GM20431 (cell line): ENCODE measurements at regions not wholly inside any gene's neighbourhood (a gene's known extent, or its start where the extent isn't known, plus 50 kb on each side); places are given as distances from the start of the nearest gene placed in this dataset.

Experiments used
- in situ Hi-C: fragments of 300-500 bp; cut with MseI, MboI; formaldehyde crosslinking; loops from one replicate; pipeline ENCODE4 v1.15.0; 2020; ENCODE audit warnings: low sequenced_read_pairs; ENCODE audit not compliant: unreplicated experiment

DNA sequence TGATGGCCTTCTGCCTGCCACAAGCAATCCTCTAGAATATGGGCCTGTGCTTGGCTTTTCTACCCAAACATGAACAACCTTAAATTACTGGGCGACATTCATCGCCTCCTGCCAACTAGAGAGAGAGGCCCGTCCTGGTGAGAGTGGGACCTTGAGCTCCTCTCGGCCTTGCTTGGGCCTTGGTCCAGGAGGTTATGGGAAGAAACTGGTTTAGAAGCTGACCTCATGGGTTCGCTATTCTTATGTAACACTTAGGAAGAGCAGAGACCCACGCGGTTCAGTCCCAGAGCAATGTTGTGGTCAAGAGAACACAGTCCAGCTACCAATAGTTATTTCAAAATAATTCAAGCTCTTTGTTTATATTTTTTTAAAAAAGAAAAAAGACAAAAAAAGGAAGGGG is 176.3 kb upstream of the ZNF32 start:
- in situ Hi-C loops = no loop called here

DNA sequence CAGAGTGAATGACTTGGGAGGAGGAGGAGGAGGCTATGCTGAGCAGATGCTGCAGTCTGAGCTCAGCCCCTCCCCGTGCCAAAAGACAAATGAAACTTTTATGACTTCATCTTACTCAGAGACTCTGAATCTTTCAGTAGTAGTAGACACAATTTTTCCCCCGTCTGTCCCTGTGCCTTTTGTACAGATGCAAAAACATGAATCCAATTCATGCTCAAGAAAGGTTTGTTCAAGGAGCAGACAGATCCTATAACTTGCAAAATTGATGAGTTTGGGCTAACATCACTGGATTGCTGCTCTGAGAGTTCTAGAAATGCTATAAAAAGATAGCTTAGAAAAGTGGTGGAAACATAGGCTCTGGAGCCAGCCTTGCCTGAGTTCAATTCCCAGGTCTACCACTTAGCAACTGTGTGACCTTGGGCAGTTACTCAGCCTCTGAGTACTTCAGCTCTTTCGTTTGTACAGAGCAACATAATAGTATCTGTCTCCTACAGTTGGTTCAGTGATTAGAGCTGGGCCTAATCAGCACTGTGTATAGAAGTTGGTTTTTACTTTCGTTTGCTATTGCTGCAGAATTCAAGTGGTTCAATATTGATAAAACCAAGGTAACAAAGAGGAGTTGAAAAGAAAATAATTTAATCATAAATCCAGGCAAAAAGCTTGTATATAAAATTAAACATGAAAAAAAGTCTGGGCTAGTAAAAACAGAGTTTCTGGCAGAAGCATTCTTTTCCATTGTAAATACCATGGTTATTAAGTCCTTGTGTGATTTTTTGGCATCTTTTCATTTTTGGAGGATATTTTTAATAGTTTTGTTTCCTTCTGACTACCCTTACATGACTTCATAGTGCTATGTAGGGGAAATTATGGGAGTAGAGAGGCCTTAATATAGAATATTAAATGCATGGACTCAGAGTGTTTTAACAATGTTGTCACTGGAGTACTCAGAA is 174.2 kb upstream of the ZNF32 start:
- in situ Hi-C loops = no loop called here

DNA sequence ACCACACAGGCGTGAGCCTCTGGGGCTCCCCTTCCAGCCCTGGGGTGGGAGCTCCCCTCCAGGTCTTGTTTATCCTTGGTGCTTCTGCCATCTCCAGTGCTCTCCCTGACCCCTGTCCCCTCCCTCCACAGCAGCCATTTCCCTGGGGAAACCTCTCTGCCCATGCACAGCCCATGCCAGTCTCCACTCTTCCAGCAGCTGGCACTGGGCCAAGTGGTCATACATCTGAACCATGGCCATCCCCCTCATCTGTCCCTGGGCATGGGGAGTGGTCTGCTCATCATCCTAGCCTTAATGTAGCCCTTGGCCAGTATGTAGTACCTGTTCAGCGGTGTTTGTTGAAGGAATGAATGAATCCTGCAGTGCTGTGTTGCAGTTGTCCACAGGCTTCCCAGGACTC is 172.4 kb upstream of the ZNF32 start:
- in situ Hi-C loops = no loop called here

DNA sequence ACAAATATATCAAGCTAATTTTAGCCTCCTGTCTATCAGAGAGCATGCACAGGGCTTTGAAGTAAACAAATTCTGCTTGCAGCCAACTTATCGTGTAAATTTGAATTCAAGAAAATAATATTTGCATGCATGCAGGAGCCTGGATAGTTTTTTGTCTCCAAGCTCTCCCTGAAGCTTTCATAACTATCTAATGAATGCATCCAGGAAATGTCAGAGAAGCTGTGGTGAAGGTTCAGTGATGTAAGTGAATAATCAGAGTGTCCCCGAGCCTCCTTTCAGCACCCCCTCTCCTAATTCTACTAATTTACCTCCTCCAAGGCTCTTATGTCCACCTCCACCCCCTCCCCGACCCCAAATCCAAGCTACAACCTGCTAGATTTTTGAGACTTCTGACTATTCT is 172.0 kb upstream of the ZNF32 start:
- in situ Hi-C loops = no loop called here

DNA sequence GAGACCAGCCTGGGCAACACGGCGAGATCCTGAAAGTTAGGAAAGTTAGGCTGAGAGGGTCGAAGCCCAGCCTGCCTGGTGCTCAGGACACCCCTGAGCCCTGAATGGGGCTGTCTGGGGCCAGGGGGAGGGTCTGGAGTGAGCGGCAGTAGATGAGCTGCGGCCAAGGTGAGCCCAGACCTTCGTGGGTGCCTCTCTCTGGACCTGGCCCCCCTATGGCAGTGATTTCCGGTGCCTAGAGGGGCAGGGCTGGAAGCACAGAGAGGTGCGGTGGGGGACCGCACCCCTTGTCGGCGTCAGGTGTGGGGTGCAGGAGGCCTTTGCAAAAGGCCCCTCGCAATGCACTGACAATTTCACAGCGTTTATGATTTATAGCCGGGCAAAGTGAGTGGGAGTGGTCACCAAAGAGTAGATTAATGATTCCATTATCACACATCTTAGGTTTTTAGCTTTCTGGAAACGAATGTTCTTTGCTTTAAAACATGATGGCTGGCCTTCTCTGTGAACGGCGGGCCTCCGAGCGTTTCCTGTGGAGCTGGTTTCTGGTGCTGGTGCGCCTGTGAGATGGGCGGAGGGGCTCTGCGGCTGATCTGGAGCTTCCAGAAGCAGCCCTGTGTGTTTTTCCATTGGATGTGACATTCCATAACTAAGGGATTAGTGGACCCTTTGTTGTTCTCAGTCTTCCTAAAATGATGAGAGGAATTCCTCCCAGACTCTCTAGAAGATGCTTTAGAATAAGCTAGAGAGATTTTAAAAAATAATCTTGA is 171.0 kb upstream of the ZNF32 start:
- in situ Hi-C loops = no loop called here

DNA sequence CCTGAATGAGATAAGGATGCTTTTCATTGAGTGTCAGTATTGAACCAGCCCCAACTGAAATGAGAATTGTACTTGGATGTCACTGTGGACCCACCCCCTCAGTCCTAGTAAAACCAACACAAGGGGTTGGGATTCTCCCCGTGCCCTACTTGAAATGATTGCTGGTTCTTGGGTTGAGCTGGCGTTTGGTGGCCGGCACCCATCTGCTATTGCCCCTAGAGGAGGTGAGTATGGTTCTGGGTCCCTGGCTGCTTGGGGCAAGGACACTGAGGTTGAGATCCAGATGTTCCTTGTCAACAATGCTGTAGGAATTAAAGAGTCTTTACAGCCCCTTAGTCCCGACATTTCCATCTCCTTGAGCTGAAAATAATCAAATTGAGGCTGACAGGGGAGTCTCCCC is 170.0 kb upstream of the ZNF32 start:
- in situ Hi-C loops = no loop called here

DNA sequence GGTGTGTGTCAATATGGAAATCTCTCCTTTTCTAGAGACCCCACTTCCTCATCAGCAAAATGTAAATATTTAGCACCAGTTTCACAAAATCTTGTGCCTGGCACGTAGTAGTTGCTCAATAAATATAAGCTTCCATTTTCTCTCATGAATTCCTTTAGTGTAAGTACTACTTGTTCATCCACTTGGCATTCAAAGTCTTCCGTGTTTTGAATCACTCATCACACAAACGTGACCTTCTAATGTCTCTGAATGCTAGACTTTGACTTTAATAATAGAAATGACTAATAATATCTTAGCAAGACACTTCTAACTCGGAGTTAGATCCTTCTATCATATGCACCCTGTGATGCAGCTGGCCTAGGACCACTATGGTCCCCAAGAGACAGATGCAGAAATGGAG is 168.7 kb upstream of the ZNF32 start:
- in situ Hi-C loops = no loop called here

DNA sequence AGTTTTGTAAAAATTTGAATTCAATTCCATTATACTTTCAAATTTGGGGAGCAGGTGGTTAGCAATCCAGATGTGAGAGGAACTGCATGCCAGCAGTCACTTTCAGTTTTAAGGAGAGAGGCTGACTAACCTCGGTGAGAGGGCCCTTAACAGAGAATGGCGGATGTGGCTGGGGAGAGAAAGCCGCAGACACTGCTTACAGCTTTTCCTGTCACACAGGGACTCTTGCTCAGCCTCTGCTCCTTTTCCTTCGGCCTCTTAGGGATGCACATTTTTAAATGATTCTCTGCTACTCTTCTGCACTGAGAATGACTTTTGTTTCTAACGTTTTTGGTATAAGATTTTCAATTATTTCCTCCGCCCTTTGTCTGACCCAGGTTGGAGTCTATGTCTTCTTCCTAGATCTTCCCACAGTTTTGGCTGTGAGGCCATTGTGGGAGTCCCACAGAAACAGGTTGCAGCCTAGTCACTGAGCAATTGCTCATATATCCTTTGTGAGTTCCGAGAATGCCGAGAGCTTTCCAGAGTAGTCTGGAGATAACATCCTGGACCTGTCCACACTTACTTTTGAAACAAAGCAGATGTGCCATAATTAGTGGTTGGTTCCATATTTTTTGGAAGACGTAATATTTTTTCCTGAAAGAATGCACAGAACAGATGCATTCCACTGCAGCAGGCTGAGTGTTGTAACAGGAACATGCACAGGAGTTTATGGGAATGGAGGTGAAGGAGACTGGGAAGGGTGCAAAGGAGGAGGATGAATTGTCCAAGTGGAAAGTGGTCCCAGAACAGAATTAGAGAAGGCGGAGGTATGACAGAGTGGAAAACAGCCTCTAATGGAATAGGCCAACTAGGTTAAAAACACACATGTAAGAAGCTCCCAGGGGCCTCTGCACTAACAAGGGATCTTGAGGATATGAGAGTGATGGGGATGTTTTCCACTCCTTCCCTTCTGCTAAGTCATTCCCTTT is 168.0 kb upstream of the ZNF32 start:
- in situ Hi-C loops = no loop called here

DNA sequence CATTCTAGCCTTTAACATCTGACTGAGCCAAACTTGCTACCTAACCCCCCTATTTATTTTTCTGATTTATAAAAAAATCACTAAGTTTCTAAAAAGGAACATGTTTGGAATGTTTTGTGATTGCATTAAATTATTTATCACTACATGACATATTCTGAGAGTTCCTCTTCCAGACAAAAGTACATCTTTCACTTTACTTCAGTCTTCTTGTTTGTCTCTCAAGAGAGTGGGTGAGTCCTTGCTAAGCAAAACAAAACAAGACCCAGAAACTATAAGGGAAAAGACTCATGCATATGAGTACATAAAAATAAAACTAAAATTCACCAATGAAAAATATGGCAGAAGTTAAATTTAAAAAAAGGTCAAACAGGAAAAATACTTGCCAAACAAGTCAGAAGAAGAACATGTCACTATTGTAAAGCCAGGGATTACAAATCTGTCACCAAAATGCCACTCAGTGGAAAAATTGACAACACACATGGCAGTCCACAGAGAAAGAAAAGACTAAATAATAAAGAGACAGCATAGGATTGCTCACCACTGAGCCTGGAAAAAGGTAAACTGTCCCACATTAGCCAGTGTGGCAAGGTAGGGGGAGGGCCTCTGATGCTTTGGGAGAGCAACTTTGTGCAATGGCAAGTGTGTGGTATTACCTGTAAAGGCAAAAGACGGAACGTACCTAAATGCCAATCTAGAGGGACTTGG is 166.7 kb upstream of the ZNF32 start:
- in situ Hi-C loops = no loop called here

DNA sequence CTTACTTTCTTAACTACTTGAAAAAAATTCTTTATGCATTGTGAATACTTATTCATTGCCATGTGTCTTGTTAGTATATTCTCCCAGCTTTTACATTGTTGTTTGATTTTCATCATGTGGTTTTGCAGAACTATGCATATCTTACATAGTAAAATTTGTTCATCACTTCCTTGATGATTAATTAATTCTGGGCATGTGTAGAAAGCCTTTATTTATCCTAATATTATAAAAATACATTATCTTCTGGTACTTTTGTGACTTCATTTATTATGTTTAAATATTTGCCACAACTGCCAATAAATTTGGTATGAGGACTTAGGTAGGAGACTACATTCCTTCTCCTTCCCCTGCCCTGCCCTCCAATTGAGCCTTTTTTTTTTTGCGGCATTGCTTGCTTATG is 166.0 kb upstream of the ZNF32 start:
- in situ Hi-C loops = no loop called here

DNA sequence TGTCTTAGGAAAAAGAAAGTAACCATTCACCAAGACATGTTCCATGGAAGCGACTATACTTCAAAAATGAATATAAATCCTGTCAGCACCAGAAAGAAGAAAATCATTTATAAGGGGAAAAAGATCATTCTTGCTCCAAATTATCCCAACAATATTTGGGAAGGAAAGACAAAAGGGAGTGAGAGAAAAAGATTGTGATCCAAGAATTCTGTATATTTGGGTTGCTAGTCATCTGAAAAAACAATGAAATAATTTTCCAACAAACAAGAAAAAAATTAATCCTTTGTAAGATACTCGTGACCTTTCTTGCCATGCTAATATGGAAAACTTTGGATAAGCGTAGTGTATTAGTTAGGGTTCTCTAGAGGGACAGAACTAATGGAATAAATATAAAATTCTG is 163.2 kb upstream of the ZNF32 start:
- in situ Hi-C loops = no loop called here

DNA sequence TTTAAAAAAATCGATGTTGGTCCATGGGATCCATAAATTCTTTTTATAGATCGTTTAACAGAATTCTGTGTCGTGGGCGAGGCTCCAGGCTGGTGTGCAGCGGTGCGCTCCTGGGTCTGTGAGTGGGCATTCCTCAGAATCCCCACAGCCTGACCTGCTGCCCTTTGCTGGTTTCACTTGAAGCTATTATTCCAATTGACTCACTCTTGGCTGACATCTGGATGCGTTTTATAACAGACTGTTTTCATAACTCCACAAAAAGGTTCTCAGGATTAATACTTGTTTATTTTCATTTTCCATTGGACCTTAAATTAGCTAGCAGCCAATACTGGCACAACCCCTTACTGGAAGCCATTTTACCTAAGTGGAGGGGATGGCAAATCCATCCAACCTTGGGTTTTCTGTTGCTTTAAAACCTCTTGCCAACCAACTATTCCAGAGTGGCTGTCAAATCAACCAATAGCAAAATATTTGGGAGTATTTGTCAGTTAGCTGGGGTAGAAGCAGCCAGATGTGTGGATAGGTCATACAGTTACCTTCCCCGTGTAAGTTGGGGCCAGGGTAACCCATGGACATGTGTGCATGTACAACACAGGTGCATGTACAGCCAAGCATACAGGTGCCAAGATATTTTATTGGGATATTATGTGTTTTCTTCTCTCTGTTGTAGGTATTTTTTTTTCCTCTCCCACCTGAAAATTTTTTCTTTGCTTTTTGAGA is 160.7 kb upstream of the ZNF32 start:
- in situ Hi-C loops = no loop called here

DNA sequence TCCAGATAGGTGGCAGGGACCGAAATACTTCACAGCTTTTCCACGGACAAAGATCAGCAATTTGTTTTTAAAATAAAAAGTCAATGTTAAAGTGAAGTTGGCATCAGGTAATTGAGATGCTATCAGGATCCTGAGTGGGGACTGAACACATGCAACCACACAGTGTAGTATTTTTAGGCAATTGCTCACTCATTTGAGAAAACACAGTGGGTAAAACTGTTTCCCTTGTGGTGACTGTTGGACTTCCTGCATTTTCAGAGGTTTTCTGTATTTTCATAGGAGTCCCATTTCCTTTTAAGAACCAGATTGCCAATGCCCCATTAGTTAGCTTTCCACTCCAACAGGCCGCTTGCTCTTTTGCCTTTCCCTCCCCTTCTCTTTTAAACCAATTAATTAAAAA is 159.5 kb upstream of the ZNF32 start:
- in situ Hi-C loops = no loop called here

DNA sequence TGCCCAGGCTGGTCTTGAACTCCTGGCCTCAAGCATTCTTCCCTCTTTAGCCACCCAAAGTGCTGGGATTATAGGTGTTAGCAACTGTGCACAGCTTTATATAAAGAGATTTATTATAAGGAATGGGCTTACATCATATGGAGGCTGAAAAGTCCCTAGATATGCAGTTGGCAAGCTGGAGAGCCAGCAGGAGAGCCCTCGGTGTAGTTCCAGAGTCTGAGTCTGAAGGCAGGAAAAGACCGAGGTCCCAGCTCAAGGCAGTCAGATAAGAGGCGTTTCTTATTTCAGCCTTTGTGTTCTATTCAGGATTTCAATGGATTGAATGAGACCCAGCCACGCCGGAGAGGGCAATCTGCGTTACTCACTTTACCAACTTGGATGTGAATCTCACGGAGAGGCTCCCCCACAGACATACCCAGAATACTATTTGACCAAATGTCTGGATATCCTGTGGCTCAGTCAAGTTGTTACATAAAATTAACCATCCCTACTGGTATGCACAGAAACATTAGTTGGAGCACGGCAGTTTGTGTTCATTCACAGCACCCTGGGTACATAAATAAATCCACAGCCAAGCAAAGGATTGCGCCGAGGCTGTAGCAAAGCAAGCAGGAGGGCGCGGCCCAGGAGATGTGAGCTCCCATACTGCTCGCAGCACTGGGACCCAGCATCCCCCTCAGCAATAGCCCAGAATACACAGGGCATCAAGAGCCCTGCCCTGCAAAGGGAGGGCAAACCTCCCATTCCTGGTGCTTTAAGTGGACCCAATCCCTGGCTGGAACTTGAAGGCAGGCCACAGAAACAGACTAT is 158.4 kb upstream of the ZNF32 start:
- in situ Hi-C loops = no loop called here

DNA sequence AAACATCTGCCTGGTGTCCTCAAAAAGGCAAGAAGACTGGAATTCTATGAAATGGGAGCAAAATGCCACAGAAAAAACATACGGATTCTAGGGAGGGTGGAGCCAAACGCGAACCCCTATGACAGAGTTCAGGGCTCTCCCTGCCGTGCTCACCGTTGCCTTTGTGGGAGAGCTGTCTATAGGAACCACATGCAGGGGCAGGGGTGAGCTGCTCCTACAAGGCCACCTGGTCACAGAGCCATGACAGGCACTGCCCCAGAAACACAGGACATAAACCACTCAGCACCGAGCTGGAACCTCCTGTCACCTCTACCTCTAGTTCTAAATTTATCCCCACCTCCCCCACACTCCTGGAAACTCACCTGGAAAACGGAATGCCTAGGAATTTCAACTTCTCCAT is 155.1 kb upstream of the ZNF32 start:
- in situ Hi-C loops = no loop called here

DNA sequence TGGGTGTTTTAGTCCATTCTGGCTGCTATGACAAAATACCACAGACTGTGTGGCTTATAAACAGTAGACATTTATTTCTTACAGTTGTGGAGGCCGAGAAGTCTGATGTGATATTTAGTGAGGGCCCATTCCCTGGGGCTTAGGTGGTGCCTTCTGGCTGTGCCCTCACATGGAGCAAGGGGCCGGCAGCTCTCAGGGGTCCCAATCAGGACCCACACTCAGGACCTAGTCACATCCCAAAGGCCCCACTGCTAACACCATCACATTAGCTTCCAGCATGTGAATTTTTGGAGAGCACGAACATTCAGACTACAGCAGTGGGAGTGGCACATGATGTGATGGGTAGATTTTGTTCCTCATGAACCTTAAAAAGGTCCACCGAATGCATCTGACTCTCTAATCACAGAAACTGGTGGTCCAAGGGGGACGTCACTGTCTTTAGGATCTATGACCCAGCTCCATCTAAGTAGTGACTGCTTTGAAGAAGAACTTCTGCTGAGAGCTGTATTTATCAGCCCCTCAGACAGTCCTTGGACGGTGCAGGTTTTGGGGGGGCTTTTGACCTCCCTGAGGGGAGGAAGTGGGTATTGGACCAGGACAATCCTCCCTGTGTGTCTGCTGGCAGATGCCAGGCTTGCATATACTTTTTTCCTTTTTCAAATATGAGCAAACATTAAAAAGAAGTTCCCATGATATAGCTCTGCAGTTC is 154.5 kb upstream of the ZNF32 start:
- in situ Hi-C loops = no loop called here

DNA sequence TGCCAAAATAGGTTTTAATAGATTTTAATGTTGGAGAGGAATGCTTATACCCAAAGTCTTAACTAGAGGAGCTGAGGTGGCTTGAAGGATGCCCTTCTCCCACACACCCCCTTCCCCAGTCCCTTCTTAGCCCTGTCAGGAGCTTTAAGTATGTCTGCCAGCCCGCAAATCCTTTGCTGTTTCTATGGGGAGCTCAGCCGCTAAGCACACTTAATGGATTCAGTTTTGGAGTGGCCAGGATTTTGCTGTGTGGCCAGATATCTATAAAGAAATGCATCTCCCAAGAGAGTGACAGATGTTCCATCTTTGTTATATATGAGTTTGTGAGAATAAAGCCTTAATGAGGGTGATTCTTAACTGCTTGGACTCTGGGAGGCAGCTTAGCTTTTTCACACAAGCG is 152.9 kb upstream of the ZNF32 start:
- in situ Hi-C loops = no loop called here

DNA sequence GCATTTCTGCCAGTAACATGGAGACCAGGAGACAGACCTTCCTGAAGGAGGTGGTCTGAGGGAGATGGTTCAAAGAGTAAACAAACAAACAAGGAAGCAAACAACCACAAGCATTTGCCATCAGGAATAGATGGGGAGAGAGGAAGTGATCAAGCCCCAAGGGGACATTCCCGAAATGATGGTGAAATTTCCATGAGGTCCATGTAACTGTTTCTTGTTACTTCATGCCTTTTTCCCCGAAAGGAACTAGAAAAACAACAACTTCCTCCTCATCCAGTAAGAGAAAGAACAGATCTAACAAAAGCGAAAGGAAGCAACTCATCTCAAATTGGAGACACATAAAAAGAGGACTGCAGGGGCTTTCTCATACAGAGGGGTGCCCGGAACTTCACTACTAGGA is 152.5 kb upstream of the ZNF32 start:
- in situ Hi-C loops = no loop called here
